ENCODE measurements at regions not wholly inside any gene's neighbourhood (a gene's known extent, or its start where the extent isn't known, plus 50 kb on each side); places are given as distances from the start of the nearest gene placed in this dataset.

- no peak for DNase-seq
Observed at GRCh38 chr17:74153456-74153810, 50.0 kb upstream of the RPL38 start.
